ENCODE measurements at regions not wholly inside any gene's neighbourhood (a gene's known extent, or its start where the extent isn't known, plus 50 kb on each side); places are given as distances from the start of the nearest gene placed in this dataset.
A peak's percentile ranks its signal among the peaks of the same experiment; 100 is the strongest.

- H3K27ac ChIP-seq (ENCODE audit: low read length), result no peak overlapping the region
- no peak overlapping the region for H3K9ac ChIP-seq (ENCODE audit: low read depth, low read length)
- peaks cover 17% of the 10 kb centered on the region; the same call in 1 of the 2 replicates for H3K4me1 ChIP-seq (ENCODE audit: insufficient read depth, low read length)
- H3K27me3 ChIP-seq (ENCODE audit: insufficient read depth, low read length), result no peaks in the 10 kb centered on the region
- no peaks in the 10 kb centered on the region for H3K36me3 ChIP-seq (ENCODE audit: insufficient read depth, low read depth, low read length)
- H3K9me3 ChIP-seq (ENCODE audit: insufficient read depth, low read depth, low read length), result no peaks in the 10 kb centered on the region
- H3K4me3 ChIP-seq (ENCODE audit: low read length), result no peak overlapping the region
Observed at GRCh38 chr2:5940596-5941535, 248.7 kb downstream of the SOX11 start.

GRCh38 chr2:5942204-5942603 lies 250.0 kb downstream of the SOX11 start:
- Histone ChIP-seq H3K9me3 (ENCODE audit: insufficient read depth, low read depth, low read length) (no peaks in the 10 kb centered on the region), H3K4me1 (ENCODE audit: insufficient read depth, low read length) (peaks cover 29% of the 10 kb centered on the region; the same call in 1 of the 2 replicates), H3K36me3 (ENCODE audit: insufficient read depth, low read depth, low read length) (no peaks in the 10 kb centered on the region), H3K9ac (ENCODE audit: low read depth, low read length) (no peak overlapping the region), H3K27me3 (ENCODE audit: insufficient read depth, low read length) (no peaks in the 10 kb centered on the region), H3K27ac (ENCODE audit: low read length) (no peak overlapping the region), H3K4me3 (ENCODE audit: low read length) (no peak overlapping the region)

DNA sequence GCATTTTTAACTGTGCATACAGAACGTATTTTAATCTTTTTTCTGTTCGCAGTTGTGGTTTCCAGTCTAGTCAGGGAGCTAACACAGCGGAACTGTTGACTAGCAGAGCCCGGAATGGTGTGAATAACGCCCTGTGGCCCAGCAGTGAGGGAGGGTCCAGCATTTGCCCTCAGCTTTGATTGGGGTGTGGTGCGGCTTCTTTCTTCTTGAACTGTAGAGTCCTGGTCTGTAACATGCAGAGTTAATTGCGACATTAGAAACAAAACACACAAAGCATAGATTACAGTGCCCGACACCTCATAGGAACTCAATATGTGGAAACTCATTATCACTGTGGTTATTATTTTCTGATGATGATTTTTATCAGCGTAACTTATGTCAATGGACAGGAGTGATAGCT lies 253.6 kb downstream of the SOX11 start:
- Histone ChIP-seq H3K36me3 (ENCODE audit: insufficient read depth, low read depth, low read length) (no peaks in the 10 kb centered on the region), H3K4me1 (ENCODE audit: insufficient read depth, low read length) (peaks cover 17% of the 10 kb centered on the region; the same call in 1 of the 2 replicates), H3K27me3 (ENCODE audit: insufficient read depth, low read length) (no peaks in the 10 kb centered on the region), H3K9ac (ENCODE audit: low read depth, low read length) (peak overlapping the region; percentile 79; the same call in 1 of the 2 replicates), H3K4me3 (ENCODE audit: low read length) (peak overlapping the region; percentile 44; the same call in 1 of the 2 replicates), H3K9me3 (ENCODE audit: insufficient read depth, low read depth, low read length) (no peaks in the 10 kb centered on the region), H3K27ac (ENCODE audit: low read length) (no peak overlapping the region)

DNA sequence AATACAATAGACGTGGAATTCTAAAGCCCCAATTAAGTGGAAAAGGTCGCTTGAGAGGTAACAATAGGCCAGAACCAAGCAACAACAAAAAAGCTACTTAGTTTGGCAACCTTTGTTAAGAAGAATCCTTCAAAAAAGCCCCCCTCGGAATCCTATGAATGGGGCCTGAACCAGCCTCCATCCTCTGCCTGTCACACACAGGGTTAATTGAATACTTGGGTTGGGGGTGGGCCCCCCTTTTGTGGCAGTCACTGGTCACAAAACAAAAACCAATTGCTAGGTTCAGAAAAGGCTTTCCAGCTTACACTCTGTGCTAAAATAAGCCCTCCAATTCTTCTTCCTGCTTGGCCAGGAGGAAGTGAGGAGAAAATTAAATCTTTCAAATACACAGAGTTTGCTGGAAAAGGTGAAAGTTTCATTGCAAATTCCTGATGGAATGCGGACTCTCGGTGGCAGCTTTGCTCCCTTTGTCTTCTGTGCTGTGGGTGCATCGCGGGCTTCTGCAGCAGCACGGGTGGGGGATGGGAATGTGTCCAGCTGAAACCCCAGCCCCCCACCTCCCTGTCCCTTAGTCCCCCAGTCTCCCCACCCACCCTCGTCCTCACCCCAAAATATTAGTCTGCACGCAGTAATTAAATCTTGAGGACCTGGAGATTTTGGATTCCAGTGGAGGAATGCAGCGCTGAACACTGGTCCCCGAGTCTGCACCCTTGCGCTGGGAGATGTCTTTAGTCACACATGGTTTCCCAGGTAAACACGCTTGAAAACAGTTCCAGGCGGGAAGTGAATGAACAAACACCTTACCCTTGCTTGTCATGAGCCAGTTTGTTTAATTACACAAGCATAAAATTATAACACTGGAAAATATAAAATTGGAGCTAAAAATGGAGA lies 254.3 kb downstream of the SOX11 start:
- Histone ChIP-seq H3K9ac (ENCODE audit: low read depth, low read length) (peak overlapping the region; percentile 79), H3K27ac (ENCODE audit: low read length) (peak overlapping the region; percentile 83), H3K27me3 (ENCODE audit: insufficient read depth, low read length) (no peaks in the 10 kb centered on the region), H3K4me1 (ENCODE audit: insufficient read depth, low read length) (peaks cover 17% of the 10 kb centered on the region; the same call in 1 of the 2 replicates), H3K36me3 (ENCODE audit: insufficient read depth, low read depth, low read length) (no peaks in the 10 kb centered on the region), H3K4me3 (ENCODE audit: low read length) (peak overlapping the region; percentile 44; the same call in 1 of the 2 replicates), H3K9me3 (ENCODE audit: insufficient read depth, low read depth, low read length) (no peaks in the 10 kb centered on the region)

GRCh38 chr2:5950736-5951135 lies 258.6 kb downstream of the SOX11 start:
- Histone ChIP-seq H3K9ac (ENCODE audit: low read depth, low read length) (no peak overlapping the region), H3K4me3 (ENCODE audit: low read length) (no peak overlapping the region), H3K27me3 (ENCODE audit: insufficient read depth, low read length) (no peaks in the 10 kb centered on the region), H3K9me3 (ENCODE audit: insufficient read depth, low read depth, low read length) (no peaks in the 10 kb centered on the region), H3K36me3 (ENCODE audit: insufficient read depth, low read depth, low read length) (no peaks in the 10 kb centered on the region), H3K4me1 (ENCODE audit: insufficient read depth, low read length) (peaks cover 13% of the 10 kb centered on the region; the same call in 1 of the 2 replicates), H3K27ac (ENCODE audit: low read length) (no peak overlapping the region)

DNA sequence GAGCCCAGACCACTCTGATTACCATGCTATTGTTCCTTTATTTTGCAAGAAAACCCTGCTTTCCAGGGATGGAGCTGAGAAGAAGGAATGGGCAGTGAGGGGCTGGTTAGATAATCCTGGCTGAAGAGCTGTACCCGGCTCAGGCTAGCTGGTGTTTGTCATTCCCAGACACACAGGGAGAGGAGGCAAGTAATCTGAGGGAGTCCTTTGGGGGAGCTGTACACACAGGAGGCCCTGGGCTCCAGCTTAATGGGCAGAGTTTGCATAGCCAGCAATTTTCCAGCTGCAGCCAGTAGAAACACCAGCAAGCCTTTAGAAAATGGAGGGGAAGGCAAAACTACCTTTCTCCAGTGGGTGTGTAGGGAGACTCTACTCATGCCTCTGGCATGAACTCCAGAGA lies 259.3 kb downstream of the SOX11 start:
- Histone ChIP-seq H3K27me3 (ENCODE audit: insufficient read depth, low read length) (no peaks in the 10 kb centered on the region), H3K27ac (ENCODE audit: low read length) (no peak overlapping the region), H3K4me3 (ENCODE audit: low read length) (no peak overlapping the region), H3K36me3 (ENCODE audit: insufficient read depth, low read depth, low read length) (no peaks in the 10 kb centered on the region), H3K4me1 (ENCODE audit: insufficient read depth, low read length) (peaks cover 6% of the 10 kb centered on the region; the same call in 1 of the 2 replicates), H3K9ac (ENCODE audit: low read depth, low read length) (no peak overlapping the region), H3K9me3 (ENCODE audit: insufficient read depth, low read depth, low read length) (no peaks in the 10 kb centered on the region)

DNA sequence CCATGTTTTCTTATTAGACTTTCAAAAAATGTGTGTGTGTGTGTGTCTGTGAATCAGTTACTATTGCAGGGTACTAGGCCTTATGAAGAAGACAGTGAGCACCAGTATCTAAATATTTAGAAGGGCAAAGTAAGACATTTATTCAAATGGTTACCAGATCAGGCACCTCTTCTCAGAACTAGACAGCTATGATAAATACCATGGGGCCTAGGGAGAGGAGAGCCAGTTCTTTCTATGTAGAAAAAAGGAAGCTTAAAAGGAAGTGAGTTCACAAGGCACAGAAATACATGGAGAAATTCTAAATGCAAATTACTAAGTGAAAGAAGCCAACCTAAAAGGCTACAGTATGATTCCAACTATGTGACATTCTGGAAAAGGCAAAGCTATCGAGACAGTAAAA lies 261.3 kb downstream of the SOX11 start:
- H3K27ac ChIP-seq (ENCODE audit: low read length), result no peak overlapping the region
- H3K9ac ChIP-seq (ENCODE audit: low read depth, low read length), result no peak overlapping the region
- H3K9me3 ChIP-seq (ENCODE audit: insufficient read depth, low read depth, low read length), result no peaks in the 10 kb centered on the region
- H3K36me3 ChIP-seq (ENCODE audit: insufficient read depth, low read depth, low read length), result no peaks in the 10 kb centered on the region
- no peaks in the 10 kb centered on the region for H3K27me3 ChIP-seq (ENCODE audit: insufficient read depth, low read length)
- no peaks in the 10 kb centered on the region for H3K4me1 ChIP-seq (ENCODE audit: insufficient read depth, low read length)
- H3K4me3 ChIP-seq (ENCODE audit: low read length), result no peak overlapping the region

DNA sequence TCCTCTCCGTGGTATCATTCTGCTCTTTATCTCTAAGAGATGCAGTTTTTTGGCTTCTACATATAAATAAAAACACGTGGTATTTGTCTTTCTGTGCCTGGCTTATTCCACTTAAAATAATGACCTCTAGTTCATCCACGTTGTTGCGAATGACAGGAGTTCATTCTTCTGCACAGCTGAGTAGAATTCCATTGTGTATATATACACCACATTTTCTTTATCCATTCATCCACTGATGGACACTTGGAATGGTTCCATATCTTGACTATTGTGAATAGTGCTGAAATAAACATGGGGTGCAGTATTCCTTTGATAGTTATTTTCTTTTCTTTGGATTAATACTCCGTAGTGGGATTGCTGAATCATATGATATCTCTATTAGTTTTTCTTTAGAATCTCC lies 262.3 kb downstream of the SOX11 start:
- Histone ChIP-seq H3K9me3 (ENCODE audit: insufficient read depth, low read depth, low read length) (no peaks in the 10 kb centered on the region), H3K4me1 (ENCODE audit: insufficient read depth, low read length) (no peaks in the 10 kb centered on the region), H3K36me3 (ENCODE audit: insufficient read depth, low read depth, low read length) (no peaks in the 10 kb centered on the region), H3K4me3 (ENCODE audit: low read length) (no peak overlapping the region), H3K27ac (ENCODE audit: low read length) (no peak overlapping the region), H3K9ac (ENCODE audit: low read depth, low read length) (no peak overlapping the region), H3K27me3 (ENCODE audit: insufficient read depth, low read length) (no peaks in the 10 kb centered on the region)

- H3K27me3 ChIP-seq (ENCODE audit: insufficient read depth, low read length), result no peaks in the 10 kb centered on the region
- H3K27ac ChIP-seq (ENCODE audit: low read length), result no peak overlapping the region
- no peak overlapping the region for H3K9ac ChIP-seq (ENCODE audit: low read depth, low read length)
- no peaks in the 10 kb centered on the region for H3K9me3 ChIP-seq (ENCODE audit: insufficient read depth, low read depth, low read length)
- H3K4me1 ChIP-seq (ENCODE audit: insufficient read depth, low read length), result no peaks in the 10 kb centered on the region
- H3K36me3 ChIP-seq (ENCODE audit: insufficient read depth, low read depth, low read length), result no peaks in the 10 kb centered on the region
- H3K4me3 ChIP-seq (ENCODE audit: low read length), result no peak overlapping the region
Observed at GRCh38 chr2:5955921-5956320, 263.7 kb downstream of the SOX11 start.

DNA sequence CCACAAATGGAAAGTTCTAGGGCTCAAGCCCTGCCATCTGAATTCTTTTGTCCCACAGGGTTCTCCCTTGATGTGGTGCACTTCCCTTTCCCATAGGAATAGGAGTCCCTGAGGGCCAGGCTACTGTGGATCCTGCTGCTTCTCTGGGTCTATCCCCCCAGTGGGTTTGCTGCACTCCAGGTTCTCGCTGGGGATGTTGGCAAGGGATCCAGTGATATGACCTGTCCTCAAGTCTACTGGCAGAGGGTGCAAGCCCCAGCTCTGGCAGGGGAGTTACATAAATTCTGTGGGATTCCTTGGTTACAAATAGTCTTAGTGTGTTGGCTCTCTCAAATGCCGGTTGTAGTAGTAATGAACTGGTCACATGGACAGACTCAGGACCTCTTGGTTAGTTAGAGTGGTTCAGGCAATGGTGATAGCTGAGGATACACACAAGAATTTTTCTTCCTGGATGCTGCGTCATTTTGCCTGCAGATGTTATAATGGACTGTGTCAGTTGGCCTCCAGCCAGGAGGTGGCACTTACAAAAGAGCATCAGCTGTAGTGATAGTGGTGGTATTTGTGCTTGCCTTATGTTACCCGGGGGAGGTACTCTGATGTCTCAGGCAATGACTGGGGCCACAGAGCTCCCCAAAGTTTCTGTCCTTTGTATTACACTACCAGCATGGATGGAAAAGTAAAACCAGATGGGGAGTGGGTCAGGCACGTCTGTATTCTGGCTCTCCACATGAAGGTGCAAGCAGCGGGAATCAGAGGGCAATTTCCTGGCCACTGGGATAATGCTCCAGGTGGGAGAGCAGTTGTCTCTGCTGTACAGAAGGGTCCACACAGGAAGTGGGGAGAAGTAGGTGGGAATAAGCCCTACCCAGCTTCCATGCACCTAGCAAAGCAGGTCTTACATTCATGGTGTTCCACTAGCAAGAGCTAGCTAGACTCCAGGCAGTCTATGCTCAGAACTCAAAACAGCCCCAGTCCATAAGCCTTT lies 267.9 kb downstream of the SOX11 start:
- Histone ChIP-seq H3K36me3 (ENCODE audit: insufficient read depth, low read depth, low read length) (no peaks in the 10 kb centered on the region), H3K4me1 (ENCODE audit: insufficient read depth, low read length) (no peaks in the 10 kb centered on the region), H3K27me3 (ENCODE audit: insufficient read depth, low read length) (no peaks in the 10 kb centered on the region), H3K27ac (ENCODE audit: low read length) (no peak overlapping the region), H3K9me3 (ENCODE audit: insufficient read depth, low read depth, low read length) (no peaks in the 10 kb centered on the region), H3K9ac (ENCODE audit: low read depth, low read length) (no peak overlapping the region), H3K4me3 (ENCODE audit: low read length) (no peak overlapping the region)

- H3K4me1 ChIP-seq (ENCODE audit: insufficient read depth, low read length), result no peaks in the 10 kb centered on the region
- H3K27me3 ChIP-seq (ENCODE audit: insufficient read depth, low read length), result no peaks in the 10 kb centered on the region
- H3K9ac ChIP-seq (ENCODE audit: low read depth, low read length), result no peak overlapping the region
- H3K9me3 ChIP-seq (ENCODE audit: insufficient read depth, low read depth, low read length), result no peaks in the 10 kb centered on the region
- H3K4me3 ChIP-seq (ENCODE audit: low read length), result no peak overlapping the region
- H3K27ac ChIP-seq (ENCODE audit: low read length), result no peak overlapping the region
- no peaks in the 10 kb centered on the region for H3K36me3 ChIP-seq (ENCODE audit: insufficient read depth, low read depth, low read length)
Observed at GRCh38 chr2:5967506-5967905, 275.3 kb downstream of the SOX11 start.
